ENCODE measurements at regions not wholly inside any gene's neighbourhood (a gene's known extent, or its start where the extent isn't known, plus 50 kb on each side); places are given as distances from the start of the nearest gene placed in this dataset.

- no peak overlapping the region for H3K27ac Mint-ChIP-seq (ENCODE audit: unreplicated experiment)
- no peaks in the 10 kb centered on the region for H3K9me3 Mint-ChIP-seq
- peaks cover 8% of the 10 kb centered on the region for H3K4me1 Mint-ChIP-seq
- no peak for TF ChIP-seq CTCF (conservative IDR thresholded peaks at IDR 0.05)
- no peak for DNase-seq (ENCODE audit: low read depth, low spot score)
- no peaks in the 10 kb centered on the region for H3K36me3 Mint-ChIP-seq (ENCODE audit: low read depth)
- no peaks in the 10 kb centered on the region for H3K27me3 Mint-ChIP-seq (ENCODE audit: low read depth)
- H3K4me3 Mint-ChIP-seq = no peak overlapping the region
These were observed 403.8 kb downstream of the SLITRK5 start for GRCh38 chr13:88074794-88075510.

GRCh38 chr13:88085036-88085435 lies 413.9 kb downstream of the SLITRK5 start:
- DNase-seq (ENCODE audit: low read depth, low spot score) = no peak
- H3K4me1 Mint-ChIP-seq = no peaks in the 10 kb centered on the region
- TF ChIP-seq CTCF (conservative IDR thresholded peaks at IDR 0.05) = no peak
- no peak overlapping the region for H3K27ac Mint-ChIP-seq (ENCODE audit: unreplicated experiment)
- H3K36me3 Mint-ChIP-seq (ENCODE audit: low read depth) = no peaks in the 10 kb centered on the region
- no peak overlapping the region for H3K4me3 Mint-ChIP-seq
- H3K27me3 Mint-ChIP-seq (ENCODE audit: low read depth) = no peaks in the 10 kb centered on the region
- H3K9me3 Mint-ChIP-seq = no peaks in the 10 kb centered on the region

GRCh38 chr13:88086577-88086976 lies 415.4 kb downstream of the SLITRK5 start:
- no peaks in the 10 kb centered on the region for H3K9me3 Mint-ChIP-seq
- no peak overlapping the region for H3K27ac Mint-ChIP-seq (ENCODE audit: unreplicated experiment)
- no peak overlapping the region for H3K4me3 Mint-ChIP-seq
- no peak for TF ChIP-seq CTCF (conservative IDR thresholded peaks at IDR 0.05)
- DNase-seq (ENCODE audit: low read depth, low spot score) = no peak
- no peaks in the 10 kb centered on the region for H3K4me1 Mint-ChIP-seq
- no peaks in the 10 kb centered on the region for H3K27me3 Mint-ChIP-seq (ENCODE audit: low read depth)
- H3K36me3 Mint-ChIP-seq (ENCODE audit: low read depth) = no peaks in the 10 kb centered on the region

DNA sequence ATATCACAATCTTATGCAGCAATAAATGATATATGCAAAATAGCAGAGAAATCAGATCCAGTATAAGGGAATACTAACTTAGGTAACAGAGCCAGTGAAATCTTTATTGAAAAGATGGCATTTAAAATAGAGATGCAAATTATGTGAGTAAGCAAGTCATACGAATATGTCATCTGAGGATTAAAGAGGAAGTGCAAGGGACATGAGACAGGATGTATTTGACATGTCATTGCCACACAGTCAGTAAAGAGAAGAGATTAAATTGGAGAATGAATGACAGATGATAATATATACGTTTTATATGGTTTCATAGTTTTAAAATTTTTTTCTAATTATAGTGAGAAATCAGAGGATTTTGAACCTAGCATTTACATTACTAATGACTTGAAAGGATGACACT lies 426.4 kb downstream of the SLITRK5 start:
- peaks cover 8% of the 10 kb centered on the region for H3K9me3 Mint-ChIP-seq
- H3K4me3 Mint-ChIP-seq = no peak overlapping the region
- no peak for DNase-seq (ENCODE audit: low read depth, low spot score)
- TF ChIP-seq CTCF (conservative IDR thresholded peaks at IDR 0.05) = no peak
- H3K27me3 Mint-ChIP-seq (ENCODE audit: low read depth) = no peaks in the 10 kb centered on the region
- H3K4me1 Mint-ChIP-seq = peaks cover 2% of the 10 kb centered on the region
- no peak overlapping the region for H3K27ac Mint-ChIP-seq (ENCODE audit: unreplicated experiment)
- peaks cover 6% of the 10 kb centered on the region for H3K36me3 Mint-ChIP-seq (ENCODE audit: low read depth)

GRCh38 chr13:88103824-88104223 lies 432.7 kb downstream of the SLITRK5 start:
- DNase-seq (ENCODE audit: low read depth, low spot score) = no peak
- Mint-ChIP-seq H3K36me3 (ENCODE audit: low read depth) (peaks cover 10% of the 10 kb centered on the region), H3K4me3 (no peak overlapping the region), H3K4me1 (peaks cover 22% of the 10 kb centered on the region), H3K27ac (ENCODE audit: unreplicated experiment) (no peak overlapping the region), H3K9me3 (peaks cover 6% of the 10 kb centered on the region), H3K27me3 (ENCODE audit: low read depth) (no peaks in the 10 kb centered on the region)
- no peak for TF ChIP-seq CTCF (conservative IDR thresholded peaks at IDR 0.05)
